Activated CD4-positive, alpha-beta T cell treated with anti-CD3 and anti-CD28 coated beads, Interleukin-10, Interleukin-2, amounts not matched to agents 100 ng/mL and 50 ng/mL, durations not matched to agents 16 hours and 8 hours (primary cell): ENCODE measurements at regions not wholly inside any gene's neighbourhood (a gene's known extent, or its start where the extent isn't known, plus 50 kb on each side); places are given as distances from the start of the nearest gene placed in this dataset.

Experiments used
- DNase-seq: peaks from one replicate; pipeline ENCODE4 v3.0.0-alpha.2; 2020

DNA sequence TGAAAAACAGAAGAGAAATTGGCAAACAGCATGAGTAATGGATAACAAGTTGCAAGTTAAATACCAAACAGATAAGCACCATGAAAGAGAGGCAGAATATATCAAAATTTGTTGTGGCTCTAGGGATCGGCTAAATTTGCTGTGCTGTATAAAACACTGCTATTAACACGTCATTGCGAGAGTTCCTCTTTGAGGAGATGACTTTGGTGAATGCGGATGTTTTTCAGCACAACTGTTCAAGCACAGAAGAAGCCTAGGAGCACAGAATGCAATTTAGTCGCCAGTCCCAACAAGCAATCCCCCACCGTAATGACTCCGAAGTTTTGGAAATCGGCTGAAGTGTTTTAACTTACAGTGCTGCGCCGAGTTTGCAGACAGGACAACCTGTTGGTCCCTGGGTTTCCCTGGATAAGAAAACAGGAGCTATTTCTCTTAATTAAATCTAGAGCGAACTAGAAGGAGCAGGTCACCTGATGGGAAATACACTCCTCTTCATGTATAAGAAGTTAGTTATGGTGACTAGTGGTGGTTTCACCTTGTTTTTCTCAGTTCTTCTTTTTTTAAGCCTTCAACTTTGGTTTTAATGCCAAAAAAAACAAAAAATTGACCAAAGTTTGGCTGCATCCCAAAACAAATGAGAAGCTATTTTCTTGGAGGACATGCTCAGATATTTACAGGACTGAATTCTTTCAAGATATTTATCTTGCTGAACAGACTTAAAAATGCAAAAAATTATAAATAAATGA lies 454.1 kb upstream of the SALL3 start:
- no peak for DNase-seq

DNA sequence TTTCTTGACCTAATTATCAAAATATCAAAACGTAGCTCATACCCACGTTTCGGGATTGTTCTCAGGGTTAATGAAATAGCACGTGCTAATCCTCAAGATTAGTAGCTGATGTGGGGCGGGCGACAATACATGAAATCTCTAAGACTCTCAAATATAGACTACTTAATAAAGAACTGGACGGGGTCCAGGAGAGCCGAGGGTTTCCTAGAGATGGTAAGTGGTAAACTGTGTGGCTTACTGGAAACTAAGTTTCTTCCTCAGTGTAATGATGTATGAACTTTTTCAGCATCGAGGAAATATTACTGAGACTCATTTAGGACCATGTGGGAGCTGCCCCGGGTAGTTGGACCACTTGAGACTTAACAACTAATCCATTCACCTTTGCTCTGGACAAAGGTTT lies 453.3 kb upstream of the SALL3 start:
- no peak for DNase-seq

DNA sequence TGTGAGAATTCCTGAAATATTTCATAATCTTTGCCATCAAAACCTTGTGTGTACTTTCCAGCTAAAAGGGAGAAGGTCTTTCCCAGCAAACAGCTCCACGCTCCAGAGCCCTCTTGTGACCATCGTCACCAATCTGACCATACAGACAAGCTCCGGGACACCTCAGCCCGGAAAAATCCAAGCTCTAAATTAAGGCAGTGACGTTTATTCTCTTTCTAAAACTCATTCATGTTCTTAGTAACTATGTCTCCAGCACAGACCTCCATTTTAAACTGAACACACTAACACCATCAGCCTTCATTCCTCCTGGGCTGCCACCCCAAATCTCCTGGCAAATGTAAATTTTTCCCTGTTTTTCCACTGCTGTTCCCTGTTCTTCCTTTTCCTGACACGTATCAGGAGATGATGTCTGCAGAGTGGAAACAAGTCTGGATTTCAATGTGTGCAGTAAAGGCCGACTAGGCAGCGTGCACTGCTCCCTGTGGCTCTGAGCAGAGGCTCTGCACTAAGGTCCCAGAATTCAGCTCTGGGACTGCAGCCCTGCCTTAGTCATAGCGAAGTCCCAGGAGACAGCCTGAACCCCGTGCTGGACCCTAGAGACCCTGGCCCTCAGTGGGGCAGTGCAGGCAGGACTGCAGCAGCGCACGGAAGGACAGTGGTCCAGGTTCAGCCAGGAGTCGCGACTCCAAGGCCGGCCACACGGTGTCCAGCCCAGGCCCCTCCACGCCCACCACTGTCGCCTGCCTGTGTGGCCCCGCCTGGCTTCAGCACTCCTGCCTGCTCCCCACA lies 452.5 kb upstream of the SALL3 start:
- DNase-seq, result no peak

DNA sequence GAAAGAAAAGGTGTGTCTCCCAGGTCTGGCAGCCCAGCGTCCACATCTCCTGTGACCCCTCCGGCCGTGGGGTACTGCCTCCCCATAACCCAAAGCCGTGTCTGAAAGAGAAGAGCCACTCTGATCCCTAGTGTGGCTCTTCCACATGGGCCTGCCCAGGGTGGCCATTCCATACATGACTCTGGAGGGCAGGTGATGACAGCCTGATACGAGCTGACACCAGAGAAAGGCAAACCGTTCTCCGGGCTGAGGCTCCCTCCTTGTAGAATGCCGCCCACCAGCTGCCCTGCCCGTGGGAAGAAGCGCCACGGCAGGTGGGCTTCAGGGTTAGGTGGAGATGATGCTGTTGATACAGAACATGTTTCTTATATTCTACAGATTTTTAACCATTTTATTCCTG lies 451.6 kb upstream of the SALL3 start:
- DNase-seq, result no peak

DNA sequence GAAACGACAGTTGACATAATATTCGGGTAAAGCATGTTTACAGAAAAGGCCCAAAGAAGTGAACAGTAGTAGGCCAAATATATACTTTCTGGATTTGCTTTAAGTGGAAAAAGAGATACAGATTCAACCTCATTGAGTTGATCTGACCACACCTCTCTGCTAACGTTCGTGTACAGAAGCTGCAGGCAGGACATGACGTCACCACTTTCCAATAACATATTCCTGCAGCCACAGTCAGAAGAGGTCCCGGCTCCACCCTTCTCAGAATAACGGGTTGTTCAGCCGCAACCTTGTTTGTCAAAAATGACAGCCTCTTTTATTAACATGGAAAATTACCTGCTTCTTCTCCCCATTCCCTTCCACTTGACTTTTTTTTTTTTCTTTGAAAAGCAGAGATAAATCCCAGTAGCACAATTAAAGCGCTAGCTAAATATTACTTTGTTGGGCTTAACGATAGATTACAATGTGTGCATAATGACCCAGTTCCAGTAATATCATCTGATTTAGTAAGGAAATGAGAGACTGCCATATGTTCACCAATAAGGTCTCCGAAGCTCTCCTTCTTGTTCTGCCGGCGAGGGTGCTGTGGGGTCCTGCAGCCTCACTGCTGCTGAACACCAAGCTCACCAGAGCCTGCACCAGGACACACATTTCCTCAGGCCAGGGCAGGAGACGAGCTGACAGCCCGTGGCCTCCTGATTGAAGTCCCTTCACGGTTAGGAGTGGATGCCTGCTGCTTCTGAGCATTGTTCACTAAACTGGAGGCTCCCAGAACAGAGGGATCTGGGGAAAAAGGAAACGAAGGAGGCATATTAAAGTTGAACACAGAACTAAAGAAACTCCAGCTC lies 451.0 kb upstream of the SALL3 start:
- no peak for DNase-seq

DNA sequence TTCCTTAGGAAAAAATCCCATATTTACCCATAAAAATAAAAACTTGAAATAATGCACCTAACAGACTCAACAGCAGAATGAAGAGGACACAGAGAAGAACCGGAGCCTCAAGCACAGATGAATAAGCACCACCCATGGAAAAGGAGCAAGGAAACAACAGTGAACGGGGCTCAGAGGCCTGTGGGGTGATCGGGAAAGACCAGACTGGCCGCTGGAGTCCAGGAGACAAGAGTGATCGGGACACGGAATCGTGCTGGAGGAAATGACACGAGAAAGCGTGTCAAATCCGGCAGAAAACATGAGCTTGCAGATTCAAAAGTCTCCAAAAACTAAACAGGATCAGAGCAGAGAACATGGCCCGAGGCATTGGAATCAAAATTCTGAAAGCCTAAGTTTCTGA lies 448.0 kb upstream of the SALL3 start:
- no peak for DNase-seq

DNA sequence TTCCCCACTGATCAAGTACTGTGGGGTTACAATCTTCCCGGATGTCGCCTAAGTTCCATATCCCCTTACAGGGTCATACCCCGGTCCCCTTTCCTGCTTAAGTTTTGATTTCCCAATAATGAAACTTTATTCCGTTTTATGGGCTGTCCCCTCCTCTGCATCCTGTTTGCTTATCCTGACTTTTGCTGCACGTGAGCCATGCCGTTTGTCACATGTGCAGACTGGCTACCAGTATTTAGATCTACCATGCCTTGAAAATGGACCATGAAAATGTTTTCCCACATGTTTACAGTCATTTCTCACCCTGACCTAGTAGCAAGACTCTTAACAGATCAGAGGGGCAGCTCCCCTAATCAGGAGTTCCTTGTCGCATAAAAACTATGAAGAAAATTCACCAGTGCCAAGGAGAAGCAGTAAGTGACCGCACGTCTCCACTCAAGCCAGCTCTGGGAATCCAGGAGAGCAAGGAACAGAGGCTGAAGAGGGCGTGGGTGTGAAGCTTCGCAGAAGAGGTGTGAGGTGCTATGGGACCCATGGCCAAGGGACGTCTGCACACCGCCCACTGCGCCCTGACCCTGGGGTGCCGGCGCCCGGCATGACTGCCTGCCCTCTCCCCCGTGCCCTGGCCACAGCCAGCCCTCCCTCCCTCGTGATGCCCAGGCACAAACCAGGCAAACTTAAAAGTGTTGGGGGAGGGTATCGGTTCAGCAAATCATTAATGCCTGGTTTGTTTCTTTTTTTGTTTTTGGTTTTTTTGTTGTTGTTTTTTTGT lies 440.8 kb upstream of the SALL3 start:
- DNase-seq, result no peak

DNA sequence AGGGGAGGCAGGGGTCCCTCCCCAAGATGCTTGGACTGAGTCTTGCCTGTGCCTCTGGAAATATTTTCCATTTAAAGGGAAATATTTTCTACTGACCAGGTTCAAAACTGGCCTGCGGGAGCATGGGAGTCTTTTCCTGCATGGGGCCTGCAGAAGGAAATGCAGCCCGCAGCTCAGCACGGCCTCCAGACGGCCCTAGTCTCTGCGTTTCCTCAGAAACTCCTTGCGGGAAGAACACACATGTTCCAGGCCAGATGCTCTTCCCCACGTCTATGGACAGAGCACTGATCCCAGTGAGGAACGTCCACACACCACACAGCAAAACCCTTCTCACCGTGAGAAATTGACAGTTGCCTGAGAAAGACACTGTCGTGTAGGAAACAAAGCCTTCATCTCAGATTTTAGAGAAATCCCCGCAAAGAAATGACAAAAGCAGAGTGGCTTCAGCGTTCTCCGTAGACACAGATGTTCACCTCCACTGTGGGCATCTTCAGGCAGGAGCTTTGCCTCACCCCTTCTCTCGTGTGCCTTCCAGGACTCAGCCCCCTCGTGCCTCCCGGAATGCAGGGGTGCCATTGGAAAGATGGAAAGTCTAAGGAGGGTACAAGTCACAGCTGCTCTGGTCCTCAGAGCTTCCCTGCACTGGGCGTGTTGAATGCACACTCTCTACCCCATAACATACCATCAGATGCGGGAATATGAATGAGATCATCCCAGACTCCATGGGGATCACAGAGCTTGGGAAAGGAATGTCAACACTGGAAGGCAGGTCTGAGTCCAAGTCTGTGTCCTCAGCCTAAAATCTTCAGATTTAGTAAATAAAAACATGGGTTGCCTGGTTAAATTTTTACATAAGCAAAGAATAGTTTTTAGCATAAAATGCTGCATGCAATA lies 438.7 kb upstream of the SALL3 start:
- no peak for DNase-seq

DNA sequence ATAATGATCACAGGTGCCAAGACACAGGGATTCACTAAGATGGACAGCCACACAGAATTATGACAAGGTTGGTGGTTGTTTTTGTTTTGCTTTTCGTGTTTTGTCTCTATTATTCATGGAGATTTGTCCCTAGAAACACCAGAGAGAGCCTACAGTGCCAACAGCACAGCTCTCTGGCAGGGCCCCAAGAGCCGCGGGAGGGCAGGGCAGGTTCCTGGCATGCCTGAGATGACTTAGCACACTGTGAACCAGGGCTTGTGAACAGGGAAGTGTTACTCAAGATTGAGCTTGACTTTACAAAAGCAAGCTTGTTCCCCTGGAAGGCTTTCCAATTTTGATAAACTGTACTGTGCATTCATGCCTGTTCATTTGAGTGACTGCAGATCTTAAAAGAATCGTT lies 437.4 kb upstream of the SALL3 start:
- no peak for DNase-seq

DNA sequence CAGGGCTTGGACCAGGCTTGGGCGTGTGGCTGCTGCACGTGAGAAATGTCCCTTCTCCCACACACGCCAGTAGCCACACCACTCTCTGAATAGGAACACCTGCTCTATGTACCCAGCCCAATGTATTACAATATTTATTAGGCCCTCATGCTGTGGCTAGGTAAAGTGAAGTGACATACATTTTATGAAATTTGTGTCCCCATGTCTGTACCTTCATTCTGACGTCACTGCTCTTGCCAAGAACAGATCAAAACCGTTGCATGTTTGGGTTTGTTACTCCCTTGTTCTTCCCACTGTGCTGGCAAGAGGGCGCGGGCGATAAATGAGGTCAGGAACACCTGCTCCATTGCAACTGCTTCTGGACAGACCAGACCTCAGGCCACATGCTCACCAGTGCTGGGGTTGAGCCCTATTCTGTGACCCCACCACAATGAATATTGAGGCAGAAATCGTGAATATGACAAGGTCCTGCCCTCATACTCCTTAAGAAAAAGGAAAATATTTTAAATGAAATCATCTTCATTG lies 436.4 kb upstream of the SALL3 start:
- DNase-seq, result no peak

DNA sequence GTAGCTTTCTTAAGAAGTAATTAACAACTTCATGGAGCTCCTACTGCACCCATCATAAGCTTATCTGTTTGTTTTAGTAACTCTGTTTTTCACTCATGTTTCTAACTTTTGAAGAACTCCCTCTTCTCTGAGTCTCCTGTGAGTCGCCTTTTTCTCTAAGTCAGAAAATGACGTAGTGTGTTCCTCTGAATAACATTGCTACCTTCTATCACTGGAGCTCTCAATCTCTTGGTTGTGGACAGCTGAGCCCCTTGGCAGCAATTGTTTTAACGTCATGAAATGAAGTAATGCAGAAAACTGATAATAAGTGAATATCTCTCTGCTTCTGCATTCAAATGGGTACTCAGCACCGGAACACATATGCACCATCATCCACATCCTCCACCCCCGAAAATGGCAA lies 433.3 kb upstream of the SALL3 start:
- DNase-seq, result no peak

DNA sequence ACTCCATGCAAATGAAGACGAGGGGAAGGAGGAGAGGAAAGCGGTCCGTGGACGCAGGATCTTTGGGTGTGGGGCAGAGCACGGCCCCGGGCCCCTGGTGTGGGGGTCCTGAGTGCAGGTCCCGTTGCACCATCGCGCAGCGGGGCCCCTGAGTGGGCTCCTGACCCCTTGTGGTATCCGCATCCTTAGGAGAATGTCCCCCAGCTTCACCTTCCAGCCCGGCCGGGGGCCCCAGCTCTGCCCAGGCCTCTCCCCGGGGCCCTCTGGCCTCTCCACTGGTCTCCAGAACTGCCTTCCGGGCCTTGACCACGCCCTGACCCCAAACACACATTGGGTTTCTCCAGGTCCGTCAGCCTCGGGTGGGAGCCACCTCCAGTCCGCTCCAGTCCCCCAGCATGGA lies 431.8 kb upstream of the SALL3 start:
- no peak for DNase-seq

DNA sequence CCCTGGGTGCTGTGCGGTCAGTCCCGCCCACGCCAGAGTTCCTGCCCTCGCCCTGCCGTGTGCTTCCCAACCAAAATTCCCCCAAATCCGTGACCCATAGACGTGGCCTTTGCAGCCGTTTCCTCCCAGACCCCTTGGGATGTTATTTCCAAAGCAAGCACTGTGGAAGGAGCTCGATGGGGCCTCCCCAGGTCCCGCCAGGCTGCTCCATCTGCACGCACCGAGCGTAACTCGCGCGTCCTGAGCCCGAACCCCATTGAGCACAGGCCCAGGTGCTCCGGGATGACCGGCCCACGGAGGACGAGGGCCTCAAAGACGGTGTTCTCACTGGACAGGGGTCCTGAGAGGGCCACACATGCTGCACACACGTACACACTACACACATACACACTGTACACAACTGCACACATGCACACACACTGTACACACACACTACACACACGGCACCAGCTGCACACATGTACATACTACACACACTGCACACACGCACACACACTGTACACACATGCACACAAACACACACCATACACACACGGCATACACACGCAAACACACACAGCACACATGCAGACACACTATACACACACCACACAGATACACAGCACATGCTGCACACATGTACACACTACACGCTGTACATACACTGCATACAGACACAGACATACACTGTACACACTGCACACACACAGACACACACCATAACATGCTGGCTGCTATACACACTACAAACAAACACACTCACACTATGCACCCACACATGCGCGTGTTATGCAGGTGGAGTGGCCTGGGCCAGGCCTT lies 431.2 kb upstream of the SALL3 start:
- DNase-seq, result no peak

DNA sequence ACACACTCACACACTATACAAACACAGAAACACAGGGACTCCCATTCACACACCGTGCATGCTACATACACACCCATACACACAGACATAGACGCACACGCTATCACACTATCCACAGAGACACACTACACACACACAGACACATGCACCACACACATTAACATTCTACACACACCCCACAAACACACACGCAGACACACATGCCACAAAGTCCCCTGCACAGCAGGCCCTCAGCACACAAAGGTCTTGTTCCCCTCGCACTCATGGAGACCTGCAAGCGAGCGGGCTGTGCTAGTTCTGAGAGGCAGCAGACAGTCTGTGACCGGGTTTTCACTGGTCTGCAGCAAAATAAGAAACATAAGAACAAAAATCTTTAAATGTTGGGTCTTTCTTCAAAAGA lies 429.6 kb upstream of the SALL3 start:
- DNase-seq, result no peak

DNA sequence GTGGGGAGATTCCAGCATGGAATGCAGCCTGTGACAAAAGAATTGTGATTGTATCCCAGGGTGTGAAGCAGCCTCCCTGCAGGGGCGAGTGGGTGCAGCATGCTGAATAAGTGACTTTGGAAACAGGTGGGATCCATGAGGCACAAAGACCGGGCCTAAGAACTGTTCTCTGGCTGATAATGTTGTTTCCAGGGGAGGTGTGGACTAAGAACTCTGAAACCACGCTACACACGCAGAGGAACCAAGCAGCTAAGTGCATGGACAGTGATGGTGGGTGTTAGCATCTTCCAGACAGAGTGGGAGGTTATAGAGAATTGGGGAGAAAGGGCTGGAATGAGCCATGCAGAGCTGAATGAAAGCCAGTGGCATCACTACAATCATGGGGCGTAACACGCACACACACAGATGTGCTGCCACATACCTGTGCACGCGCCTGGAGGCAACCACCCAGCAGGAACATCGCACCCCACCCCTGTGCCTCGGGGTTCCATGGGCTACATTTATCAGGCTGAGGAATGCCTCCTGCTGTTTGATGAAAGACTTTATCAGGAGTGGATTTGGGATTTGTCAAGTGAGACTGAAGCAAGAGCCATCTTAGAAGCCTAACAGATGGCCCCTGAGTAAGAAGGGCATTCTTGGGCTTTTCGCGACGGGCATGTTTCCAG lies 424.5 kb upstream of the SALL3 start:
- no peak for DNase-seq

DNA sequence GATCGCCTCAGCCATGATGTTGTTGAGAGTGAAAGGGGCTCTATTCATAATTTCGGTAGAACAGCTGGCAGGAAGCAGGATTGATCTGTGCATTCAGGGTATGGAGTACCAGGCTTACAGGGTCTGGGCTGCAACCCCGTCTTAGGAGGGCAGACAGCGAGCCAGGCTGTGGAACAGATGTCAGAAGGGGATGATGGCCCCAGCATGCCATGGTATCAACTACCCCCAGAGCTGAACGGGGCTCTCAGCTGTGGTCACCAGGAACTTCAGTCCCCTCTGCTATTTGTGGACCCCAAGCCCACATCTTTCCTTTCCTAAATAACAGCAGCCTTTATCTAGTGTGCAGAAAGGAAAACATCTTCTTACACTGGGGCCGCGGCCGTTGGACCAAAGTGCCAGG lies 422.2 kb upstream of the SALL3 start:
- DNase-seq, result no peak

DNA sequence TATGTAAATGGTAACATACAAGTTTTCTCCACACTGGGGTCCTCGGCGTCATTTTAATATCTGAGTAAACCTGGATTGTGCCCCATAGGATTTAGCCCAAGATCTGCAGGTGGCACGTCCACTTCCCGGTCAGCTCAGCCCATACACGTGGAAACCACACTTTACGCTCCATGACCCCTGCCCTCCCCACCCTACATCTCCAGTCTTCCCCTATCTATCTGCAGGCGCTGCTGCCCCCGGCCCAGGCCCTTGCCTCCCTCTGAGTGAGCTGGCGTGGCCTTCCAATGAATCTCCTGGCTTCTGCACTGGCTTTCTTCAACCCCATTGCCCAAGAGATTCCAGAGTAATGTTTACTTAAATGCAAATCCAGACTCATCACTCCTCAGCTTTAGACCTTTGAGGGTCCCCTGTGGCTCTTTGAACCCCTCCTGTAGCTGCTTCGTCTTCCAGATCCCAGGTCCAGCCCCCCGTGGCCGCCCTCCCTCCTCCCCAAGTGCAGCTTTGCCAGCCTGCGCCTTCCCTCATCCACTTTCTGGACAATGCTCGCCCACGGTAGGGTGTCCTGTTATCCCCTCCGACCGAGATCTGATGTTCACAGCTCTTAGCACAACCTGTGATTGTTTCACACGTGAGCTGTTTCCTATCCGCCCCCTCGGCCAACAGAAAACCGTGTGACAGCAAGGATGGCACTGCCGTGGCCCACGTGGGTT lies 421.4 kb upstream of the SALL3 start:
- DNase-seq, result no peak

DNA sequence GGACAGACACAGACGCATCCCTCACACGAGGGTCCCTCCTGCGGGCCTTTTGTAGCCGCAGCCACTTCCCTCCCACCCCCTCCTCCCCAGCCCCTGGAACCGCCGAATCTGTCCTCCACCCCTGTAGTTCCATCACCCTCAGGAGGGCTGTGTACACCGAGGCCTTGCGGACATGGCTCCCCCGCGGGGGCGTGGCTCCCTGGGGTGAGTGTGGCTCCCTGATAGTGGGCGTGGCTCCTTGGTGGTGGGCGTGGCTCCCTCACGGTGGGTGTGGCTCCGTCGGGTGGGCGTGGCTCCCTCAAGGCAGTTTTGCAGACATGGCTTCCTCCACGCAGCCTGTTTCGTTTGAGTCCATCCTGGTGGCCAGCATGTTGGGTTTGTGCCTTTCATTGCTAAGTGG lies 420.7 kb upstream of the SALL3 start:
- DNase-seq, result no peak

DNA sequence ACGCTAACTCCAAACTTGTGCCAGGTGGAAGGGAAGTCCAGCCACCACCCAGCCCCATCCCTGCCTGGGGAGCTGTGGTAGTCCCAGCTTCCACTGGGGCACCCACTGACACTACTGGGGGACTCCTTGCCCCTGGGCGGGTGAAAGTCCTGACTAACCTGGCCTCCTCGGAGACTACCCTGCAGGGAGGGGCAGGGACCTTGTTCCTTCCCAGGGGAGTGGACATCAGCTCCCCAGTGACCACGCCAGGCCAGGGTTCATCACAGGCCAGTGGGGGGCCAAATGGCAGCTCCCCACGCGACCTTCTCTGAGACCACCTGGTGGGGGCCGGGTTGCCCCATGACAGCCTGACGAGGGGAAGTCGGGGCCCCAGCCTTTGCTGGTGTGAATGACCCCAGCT lies 420.0 kb upstream of the SALL3 start:
- no peak for DNase-seq
